Esophagus squamous epithelium (tissue), 4 donors: ENCODE measurements at regions not wholly inside any gene's neighbourhood (a gene's known extent, or its start where the extent isn't known, plus 50 kb on each side); places are given as distances from the start of the nearest gene placed in this dataset.

Source experiments
- POLR2A ChIP-seq, 4 donors: fragments of 450-650 bp; IDR thresholded peaks; one replicate each; pipeline ENCODE4 v1.6.1; 2017; ENCODE audit warnings: antibody characterized with exemption in 4 of 4, mild to moderate bottlenecking in 4 of 4, moderate library complexity in 3 of 4
- TF ChIP-seq, protein P1 (sequence below), 6 experiments: fragments of 450-650 bp in 4 of 6; fragments of 200-600 bp in 2 of 6; sonication (generic) in 2 of 6; IDR thresholded peaks; one replicate each; pipeline ENCODE4 v1.5.1; 2016 to 2019; ENCODE audit warnings: antibody characterized with exemption in 6 of 6, mild to moderate bottlenecking in 4 of 6, moderate library complexity in 4 of 6

DNA sequence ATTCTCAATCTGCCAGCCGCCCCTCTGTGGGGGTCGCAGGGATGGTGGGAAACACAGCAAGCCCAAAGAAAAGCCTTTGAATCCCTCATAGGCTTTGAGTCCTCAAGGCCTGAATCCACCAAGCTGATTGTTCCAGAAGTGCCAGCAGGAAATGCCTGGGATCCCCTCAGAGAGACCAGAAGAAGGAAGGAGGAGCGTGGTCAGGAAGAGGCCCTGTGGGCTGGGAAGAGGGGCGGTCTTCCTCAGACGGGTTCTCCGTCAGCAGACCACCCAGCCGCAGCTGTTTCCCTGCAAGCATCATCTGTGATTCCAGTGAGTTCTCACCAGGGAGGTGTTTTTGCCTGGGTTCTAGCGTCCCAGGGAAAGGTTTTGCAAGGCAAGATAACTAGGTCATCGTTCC is 190.0 kb upstream of the KLF6 start:
- no peak for TF ChIP-seq POLR2A (IDR thresholded peaks at IDR 0.05)
- TF ChIP-seq, protein P1, sequence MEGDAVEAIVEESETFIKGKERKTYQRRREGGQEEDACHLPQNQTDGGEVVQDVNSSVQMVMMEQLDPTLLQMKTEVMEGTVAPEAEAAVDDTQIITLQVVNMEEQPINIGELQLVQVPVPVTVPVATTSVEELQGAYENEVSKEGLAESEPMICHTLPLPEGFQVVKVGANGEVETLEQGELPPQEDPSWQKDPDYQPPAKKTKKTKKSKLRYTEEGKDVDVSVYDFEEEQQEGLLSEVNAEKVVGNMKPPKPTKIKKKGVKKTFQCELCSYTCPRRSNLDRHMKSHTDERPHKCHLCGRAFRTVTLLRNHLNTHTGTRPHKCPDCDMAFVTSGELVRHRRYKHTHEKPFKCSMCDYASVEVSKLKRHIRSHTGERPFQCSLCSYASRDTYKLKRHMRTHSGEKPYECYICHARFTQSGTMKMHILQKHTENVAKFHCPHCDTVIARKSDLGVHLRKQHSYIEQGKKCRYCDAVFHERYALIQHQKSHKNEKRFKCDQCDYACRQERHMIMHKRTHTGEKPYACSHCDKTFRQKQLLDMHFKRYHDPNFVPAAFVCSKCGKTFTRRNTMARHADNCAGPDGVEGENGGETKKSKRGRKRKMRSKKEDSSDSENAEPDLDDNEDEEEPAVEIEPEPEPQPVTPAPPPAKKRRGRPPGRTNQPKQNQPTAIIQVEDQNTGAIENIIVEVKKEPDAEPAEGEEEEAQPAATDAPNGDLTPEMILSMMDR (IDR thresholded peaks at IDR 0.05), result no peak
